NCI-H1417 (cell line): ENCODE measurements at regions not wholly inside any gene's neighbourhood (a gene's known extent, or its start where the extent isn't known, plus 50 kb on each side); places are given as distances from the start of the nearest gene placed in this dataset.

Experiments
- DNase-seq, 3 experiments: peaks; one replicate each; lab custom pipeline; 2025; lab: John Stamatoyannopoulos, UW

DNA sequence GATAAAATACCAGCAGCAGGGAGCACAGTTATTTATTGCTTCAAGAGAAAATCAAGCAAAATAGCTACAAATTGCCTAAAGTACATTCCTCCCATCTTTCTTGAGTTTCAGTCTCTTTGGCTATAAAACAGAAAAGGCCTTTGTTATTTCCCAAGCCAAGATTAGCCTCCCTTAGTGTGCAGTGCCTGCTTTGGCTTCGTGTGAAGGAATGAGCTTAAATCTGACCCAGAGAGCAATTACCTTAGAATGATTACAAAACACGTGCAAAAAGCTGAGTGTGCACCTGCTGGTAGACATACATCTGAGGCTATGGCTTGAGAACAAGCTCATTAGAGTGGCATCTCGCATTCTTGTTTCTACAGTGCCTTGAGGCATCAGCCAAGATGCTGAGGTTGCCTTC is 250.8 kb downstream of the C4orf33 start:
- peak in 1 of 3 experiments; percentile 14 for DNase-seq

DNA sequence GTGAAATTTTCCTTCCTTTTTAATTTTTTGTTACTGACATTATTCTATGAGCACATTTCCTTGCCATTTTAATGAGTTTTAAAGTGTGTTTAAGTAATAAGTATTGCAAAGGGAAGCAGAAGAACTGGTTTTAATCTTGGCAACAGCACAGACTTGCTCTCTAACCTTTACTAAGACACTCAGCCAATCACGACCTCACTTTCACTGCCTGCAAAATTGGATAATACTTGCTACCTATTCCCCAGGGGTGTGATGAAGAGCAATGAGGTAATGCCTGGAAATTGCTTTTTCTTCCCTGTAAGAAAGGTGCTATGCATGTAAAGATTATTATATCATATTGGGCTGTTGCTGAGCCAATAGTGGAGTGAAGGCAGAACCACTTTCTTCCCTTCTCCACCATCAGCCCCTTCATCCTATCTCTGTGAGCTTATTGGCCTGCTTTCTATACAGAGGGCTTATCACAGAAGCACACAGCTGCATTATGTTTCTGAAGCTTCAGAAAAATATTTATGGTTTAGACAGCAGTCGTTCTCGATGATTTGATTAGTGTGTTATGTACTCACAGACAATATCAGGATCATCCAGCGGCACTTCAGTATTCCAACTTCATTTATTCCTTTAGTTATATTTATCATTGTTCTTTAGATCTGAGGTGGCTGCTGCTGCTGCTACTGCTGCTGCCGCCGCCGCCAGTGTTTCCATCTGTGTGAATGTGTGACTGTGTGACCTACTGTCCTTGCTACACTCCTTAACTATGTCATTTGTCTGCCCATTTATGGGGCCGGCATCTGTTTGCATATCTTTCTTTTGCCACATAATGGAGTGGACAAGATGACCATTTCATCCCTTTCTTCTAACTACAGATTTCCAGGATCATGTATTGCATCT is 255.1 kb downstream of the C4orf33 start:
- DNase-seq = peak in 1 of 3 experiments; percentile 21

DNA sequence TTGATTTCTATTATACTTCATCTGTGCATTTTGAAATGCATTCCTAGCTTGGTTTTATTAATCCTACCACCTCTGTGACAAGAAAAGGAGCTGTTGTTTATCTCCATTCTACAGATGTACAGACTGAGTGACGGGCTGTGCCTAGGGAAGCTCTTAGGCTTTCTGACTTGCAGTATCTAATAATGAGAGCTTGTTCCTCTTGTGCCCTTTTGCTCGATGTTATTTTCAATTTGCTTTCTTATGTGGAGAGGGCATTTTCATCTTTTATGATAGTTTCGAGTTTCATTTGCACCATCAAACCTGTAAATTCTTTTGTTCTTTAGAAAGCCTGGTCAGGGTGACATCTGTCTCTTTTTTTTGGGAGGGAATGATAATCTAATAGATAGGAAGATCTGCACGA is 256.5 kb downstream of the C4orf33 start:
- DNase-seq = no peak

DNA sequence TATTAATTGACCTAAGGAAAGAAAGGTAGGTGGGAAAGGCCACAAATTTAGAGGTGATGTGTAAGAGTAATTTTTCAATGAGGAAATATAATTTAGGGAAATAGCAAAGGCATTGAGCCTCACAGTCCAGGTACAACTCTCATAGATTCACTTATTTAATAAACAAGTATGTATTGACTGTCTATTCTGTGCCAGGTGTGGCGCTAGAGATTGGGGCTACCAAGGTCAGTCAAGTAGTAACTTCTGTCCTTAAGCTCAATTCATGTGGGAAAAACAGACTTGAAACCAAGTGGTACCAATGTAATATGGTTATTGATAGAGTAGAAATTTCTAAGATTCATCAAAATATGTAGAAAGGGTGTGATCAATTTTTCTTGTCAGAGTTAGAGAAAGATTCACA is 257.5 kb downstream of the C4orf33 start:
- no peak for DNase-seq

DNA sequence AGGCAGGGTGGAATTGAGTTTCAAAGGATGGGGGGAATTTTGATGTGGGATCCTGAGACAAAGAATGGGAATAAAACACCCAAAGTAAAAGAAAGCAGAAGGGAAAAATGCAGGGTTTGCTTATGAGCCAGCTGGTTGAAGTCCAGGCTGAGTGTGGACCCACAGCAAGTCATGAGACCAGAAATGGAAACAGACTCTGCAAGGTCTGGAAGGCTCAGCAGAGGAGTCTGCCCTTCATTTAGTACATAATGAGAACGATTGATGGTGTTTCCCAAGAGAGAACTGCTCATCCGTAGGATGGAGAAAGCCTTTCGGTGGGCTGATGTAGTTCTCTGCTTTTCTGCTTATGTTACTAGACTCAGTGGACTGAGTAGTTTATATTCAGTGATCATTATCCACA is 259.1 kb downstream of the C4orf33 start:
- no peak for DNase-seq

DNA sequence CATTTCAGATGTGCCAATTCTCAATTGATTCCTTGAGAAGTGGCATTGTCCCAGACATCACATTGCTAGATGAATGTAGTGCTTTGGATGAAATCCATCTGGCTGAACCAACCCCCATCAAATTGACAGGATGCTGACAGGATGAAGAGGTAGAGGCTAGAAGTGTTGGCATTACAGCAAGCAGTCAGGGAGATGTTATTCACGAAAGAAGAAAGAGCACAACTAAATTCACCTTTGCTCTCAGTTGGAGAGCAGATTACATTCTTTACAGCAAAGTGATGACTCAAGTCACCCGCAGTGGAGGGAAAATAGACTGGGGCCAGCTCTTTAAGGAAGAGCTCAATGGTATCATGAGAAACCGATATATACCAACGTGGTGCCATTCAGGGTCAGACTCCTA is 259.6 kb downstream of the C4orf33 start:
- DNase-seq = no peak

DNA sequence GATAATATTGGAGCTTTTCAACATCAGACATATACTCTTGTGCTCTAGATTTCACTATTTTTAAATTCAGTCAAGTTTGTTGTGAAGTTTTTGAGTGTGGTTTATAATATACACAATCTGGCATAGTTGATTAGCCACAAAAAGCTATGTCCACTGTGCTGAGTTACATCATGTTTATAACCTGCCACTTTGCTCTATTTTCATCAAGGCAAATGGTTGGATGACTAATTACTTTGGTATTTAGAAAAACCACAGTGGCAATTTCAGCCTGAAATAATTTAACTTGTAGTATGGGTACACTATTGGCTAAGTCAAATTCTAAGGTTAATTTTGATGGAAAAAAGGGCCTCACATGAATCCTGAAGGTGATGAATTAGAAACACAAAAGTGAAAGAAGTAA is 262.6 kb downstream of the C4orf33 start:
- DNase-seq = peak in 1 of 3 experiments; percentile 37

DNA sequence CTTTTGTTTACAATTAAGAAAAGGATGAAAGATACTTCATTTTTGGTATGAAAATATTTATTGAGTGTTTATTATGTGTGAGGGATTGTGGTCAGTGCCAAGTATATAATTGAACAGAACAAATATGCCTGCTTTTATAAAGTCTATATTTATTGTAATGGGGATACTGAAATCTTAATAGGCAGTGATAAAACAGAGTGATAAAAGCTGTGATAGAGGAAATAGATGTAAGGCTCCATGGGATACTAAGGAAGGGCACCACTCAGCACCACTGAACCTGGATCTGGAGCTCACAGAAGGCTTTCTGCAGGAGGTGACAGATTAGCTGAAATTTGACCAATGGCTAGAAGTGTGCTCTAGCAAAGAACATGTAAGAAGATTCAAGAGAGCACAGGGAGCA is 263.5 kb downstream of the C4orf33 start:
- no peak for DNase-seq

DNA sequence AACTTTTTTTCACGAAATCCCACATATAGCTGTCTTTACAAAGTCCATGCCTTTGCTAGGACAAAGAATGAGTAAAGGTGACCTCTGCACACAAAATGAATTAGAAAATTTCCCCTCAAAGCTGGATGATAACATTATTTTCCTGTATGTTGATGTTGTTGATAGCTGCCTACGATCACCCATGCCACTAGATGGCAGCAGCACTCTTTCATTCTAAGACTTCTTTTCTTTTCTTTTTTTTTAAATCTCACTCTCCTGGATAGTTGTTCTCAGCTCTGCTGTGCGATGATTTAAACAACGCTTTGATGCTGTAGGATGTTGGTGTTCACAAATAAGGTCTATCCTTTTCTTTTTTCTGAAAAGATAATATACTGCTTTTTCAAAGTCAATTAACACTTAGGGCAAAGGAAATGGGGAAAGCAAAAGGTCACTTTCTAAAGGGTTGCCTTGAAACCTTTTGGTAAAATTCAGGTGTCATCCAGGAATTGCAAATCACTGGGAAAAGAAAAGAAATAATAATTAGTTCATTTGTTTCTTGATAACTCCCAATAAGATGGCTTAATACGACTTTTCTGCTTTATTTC is 266.8 kb downstream of the C4orf33 start:
- DNase-seq = peak; percentile 40 to 92 (median 66)

DNA sequence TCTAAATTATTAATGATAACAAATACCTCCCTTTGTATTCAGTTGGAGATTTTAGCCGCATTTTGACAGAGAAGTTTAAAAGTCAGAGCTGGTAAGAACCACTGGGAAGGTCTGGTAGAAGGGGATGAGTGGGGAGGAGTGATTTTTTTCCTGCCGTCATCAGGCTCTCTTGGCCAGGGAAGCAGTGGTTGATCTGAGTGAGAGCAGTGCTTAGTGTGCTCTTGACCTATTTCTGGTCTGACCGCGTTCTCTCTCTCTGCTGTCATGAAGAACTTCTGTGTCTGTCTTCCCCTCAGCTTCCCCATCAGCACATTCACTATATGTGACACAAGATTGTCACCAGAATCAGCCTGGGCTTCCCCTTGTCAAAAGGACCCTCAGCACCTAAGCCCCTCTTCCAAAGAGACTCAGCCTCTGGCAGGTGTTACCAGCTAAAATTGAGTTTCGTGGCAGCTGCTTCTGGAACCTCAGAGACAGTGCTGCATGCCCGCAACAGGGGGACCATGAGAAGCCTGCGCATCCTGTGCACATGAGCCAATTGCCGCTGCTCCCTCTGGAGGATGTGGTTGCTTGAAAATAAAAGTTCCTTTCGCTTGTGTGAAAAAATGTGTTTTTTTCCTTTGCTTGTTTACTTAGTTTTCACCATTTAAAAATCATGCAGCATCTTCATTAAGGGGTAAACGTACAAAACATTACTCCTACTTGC is 268.9 kb downstream of the C4orf33 start:
- DNase-seq = no peak

DNA sequence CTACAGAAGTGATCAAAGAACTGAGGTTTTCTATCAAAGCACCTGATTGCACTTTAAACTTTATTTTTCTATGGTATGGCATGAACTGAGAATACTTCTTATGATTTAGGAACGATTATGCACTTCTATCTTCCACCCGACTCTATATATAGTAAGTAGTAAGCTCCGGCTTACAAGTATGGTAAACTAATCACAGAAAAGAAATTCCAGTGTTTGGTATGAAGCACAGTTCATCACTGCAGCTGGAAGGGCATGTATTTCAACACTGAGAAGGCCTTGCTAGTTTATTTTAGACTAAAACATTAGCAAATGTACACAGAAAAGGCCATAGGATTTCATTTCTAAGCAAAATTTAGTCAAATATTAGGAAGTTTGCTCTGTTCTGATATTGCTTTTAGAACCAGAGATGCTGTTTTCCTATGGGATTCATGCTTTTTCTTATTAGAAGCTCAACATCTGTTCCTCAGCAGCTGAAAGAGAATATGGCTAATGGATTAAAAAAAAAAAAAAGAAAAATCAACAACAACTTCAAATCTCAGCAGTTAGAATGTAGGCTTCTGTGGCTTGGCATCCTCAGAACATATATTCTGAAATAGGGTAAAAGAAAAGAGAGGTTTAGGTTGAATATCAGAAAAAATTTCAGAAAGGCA is 273.5 kb downstream of the C4orf33 start:
- no peak for DNase-seq

DNA sequence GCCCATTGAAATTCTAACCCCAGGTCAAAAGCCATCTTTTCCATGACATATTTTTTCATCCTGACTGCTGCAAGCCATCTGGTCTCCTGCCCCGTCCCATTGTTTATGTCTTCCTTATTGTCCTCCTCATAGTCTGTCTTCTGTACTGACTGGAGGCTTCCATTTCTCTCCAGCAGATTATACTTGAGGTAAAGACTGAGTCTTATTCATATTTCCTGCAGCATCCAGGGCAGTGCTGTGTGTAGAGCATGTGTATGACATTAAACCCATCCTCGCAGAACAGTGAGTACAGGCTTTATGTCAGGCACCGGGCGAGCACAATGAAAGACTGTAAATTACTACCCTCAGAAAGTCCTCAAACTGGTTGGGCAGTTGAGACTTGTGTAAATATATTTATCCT is 275.1 kb downstream of the C4orf33 start:
- DNase-seq = peak in 1 of 3 experiments; percentile 35

DNA sequence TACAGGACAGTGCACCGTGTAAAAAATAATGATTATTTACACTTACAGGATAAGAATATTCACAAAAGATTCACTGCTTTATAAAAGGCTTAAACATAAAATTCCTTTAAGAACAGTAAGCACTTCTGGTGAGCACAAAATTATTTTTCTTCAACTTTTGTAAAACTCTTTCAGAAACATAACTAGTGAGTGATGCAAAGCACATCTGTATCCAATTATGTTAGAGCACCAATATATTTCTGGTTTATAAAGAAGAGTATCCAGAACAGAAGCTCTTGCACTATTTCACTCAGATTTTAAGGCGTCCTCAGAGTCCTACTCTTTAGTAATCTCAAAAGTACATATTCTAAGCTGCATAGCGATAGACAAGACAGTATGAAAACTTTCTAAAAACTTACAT is 276.0 kb downstream of the C4orf33 start:
- no peak for DNase-seq

DNA sequence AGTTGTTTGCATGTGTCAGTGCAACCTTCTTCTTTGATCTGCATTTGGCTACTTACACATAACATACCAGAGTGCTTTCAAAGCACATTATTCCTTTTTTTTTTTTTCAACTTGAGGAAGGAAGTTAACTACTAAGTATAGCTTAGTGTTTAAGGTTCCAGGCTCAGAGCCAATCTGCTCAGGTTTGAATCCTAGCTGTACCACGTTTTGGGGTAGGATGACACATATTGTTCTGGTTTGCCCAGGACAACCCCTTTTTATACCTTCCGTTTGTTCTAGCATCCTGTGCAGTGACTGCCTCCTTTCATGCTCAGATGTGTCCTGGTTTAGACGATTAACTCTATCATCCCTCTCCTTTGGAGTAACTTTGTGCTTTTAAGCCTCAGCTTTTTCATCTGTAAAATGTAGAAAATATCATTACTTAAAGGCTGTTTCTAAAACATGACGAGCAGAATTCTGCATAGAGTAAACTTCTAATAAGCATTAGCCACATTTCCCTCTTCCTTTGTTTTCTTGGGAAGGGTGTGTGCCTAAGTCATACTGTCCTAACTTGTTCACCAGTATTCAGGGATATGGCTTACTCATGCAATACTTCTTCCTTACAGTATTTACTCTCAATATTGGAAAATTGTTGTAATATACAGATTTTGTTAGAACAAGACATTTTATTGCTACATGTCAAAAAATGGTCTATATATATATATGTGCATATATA is 281.3 kb downstream of the C4orf33 start:
- DNase-seq = no peak

DNA sequence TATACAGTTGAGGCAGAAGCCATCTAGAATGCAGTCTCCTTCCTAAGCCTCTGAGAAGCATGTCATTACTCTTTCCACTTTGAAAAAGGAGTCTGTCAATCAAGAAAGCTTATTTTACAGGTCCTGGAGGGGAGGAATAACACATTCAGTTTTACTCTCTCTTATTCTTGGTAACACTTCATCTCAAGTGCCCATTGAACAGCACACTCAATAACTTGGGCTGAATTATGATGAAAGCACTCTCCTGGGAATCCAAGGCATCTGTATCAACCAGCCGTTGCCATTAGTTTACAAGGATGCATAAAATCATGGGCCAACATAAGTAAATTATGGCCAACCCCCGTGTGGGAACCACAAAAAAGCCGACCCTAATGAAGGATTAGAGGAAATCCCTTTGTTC is 282.4 kb downstream of the C4orf33 start:
- DNase-seq = peak; percentile 13 to 96 (median 66)

DNA sequence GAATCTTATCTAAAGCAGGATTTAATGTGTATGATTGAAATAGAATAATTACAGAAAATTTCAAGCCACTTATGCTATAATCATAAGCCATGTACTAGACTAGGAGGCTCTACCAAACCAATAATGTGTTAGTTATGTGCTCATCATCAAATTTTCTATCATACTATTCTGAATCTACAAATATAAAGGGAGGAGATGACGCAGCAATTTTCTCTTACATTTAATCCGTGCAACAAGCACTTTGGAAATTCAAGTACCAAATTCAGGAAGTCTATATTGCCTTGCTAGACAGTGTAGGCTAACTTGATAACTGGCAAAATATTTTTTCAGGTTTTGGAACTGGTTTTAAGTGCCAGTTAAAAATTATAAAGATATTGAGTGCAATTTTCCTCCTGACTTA is 283.5 kb downstream of the C4orf33 start:
- no peak for DNase-seq

DNA sequence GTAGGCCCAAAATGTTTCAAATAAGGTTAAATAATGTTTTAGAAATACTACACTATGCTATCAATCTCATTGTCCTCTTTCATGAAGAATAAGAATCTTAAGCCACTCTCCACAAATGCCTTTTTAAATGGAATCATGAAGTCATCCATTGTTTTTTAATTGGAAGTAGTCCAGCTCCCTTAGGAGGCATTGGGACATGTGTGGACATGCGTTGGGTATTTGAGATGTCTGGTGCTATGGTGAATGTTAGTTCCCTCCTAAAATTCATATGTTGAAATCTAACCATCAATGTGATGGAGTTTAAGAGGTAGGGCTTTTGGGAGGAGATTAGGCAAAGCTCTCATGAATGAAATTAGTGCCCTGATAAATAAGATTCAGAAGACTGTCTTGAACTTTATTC is 289.0 kb downstream of the C4orf33 start:
- no peak for DNase-seq

DNA sequence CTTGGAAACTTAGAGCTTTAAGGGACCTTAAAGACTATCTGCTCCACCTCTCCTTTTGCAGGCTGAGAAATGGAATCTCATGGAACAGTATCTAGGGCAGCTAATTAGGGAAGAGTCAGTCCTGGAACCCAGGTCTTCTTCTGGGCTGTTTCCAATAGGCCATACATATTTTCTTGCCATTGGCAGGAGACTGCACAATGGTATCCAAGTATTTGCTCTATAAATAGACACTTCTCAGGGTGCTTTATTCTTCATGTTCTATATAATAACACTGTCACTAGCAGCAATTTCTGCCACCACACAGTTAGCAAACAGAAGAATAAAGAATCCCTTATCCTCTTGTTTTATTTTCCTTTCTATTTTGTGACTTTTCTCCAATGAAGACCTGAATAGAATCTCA is 291.7 kb downstream of the C4orf33 start:
- DNase-seq = no peak

DNA sequence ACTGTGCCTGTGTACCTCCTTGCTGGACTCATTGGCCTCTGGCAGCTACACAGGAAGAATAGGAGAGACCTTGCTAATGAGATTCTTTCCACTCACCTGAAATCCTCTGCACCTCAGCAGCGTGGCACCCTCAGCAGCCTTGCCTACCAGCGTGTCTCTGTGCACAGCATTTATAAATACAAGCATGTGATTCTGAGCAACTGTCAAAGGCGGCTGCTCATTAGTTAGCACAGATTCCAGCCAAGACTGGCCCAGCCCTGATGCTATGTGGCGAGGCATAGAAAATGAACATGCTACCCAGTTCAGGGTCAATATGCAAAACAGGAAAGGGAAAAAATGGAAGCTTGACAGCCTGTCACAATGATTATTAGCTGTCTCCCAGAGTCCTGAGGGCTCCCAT is 298.0 kb downstream of the C4orf33 start:
- DNase-seq = no peak

DNA sequence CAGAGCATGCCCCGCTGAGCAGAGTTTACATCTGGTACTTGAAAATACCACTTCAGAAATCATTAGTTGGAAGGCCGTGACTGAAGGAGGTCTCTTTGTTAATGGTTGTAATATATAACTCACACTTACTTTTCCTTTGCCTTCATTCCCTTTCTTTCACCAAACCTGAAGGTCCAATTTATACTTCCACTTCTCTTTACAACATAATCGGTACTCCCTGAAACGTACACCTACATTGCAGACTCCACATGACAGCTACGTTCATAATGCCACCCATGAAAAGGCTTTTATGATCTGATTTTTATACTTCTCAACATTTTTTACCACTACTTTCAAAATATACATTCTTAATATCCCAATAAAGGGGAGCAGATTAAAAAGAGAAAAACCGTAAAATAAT is 298.7 kb downstream of the C4orf33 start:
- DNase-seq = peak in 2 of 3 experiments; percentile 79 to 93

DNA sequence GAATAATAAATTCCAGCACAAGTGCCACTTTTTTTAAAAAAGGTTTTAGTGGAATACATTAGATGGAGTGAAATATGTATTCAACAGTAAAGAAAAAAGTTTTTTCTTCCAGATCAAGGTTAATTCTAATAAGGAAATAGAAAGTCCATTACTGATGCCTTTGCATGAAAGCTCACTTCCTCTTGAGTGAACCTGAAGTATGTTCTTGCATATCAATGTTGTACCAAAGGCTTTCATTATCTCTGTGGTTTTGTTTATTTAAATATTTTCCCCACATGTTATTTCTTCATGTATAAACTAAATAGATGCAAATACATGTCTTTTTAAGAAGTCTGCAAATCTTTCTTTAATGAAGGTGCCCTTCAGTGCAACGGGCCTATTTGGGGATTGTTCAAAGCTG is 307.9 kb downstream of the C4orf33 start:
- no peak for DNase-seq

DNA sequence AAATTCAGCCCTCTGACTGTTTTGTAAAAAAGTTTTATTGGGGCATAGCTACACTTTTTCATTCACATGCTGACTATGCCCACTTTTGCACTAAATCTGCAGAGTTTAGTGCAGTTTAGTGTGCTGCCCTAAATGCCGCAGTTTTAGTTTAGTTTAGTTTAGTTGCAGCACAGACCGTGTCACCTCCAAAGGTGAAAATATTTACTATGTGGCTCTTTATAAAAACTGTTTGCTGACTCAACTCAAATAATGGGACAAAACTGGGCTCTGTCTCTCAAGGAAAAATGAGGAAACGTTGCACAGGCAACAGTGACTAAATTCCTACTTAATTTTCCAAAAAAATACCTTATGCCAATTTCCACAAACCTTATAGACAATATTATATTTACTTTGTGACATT is 314.2 kb downstream of the C4orf33 start:
- DNase-seq = no peak
